Stimulated activated naive CD8-positive, alpha-beta T cell treated with anti-CD3 and anti-CD28 coated beads, Interleukin-15, amount 100 ng/mL, for 72 hours (primary cell): ENCODE measurements at regions not wholly inside any gene's neighbourhood (a gene's known extent, or its start where the extent isn't known, plus 50 kb on each side); places are given as distances from the start of the nearest gene placed in this dataset.

Experiments
- ATAC-seq: fragments of 150-1000 bp; cut with Tn5 transposase; 2 replicates; pipeline ENCODE4 v1.10.0; 2021; ENCODE audit warnings: mild to moderate bottlenecking, moderate library complexity
- DNase-seq, 2 donors: peaks; one replicate each; pipeline ENCODE4 v3.0.0; 2021 to 2022
- H3K27ac Mint-ChIP-seq, 2 donors: one replicate each; pipeline ENCODE4 v1.8.0; 2022; ENCODE audit warnings: mild to moderate bottlenecking in 2 of 2, mixed read lengths in 2 of 2, moderate library complexity in 2 of 2
- H3K27me3 Mint-ChIP-seq: one replicate; pipeline ENCODE4 v1.8.0; 2022; ENCODE audit warnings: mixed read lengths
- H3K4me1 Mint-ChIP-seq: one replicate; pipeline ENCODE4 v1.8.0; 2022; ENCODE audit warnings: mild to moderate bottlenecking, mixed read lengths
- H3K4me3 Mint-ChIP-seq, 2 donors: one replicate each; pipeline ENCODE4 v1.8.0; 2022; ENCODE audit warnings: mild to moderate bottlenecking in 2 of 2, mixed read lengths in 2 of 2, moderate library complexity in 1 of 2
- H3K9me3 Mint-ChIP-seq, 2 donors: one replicate each; pipeline ENCODE4 v1.8.0; 2022; ENCODE audit warnings: mixed read lengths in 2 of 2

- no peaks in the 10 kb centered on the region for H3K4me1 Mint-ChIP-seq
- no peak for DNase-seq
These were observed 511.1 kb downstream of the OTOL1 start for GRCh38 chr3:162007722-162008121.

GRCh38 chr3:162012633-162013032 lies 516.0 kb downstream of the OTOL1 start:
- Mint-ChIP-seq H3K4me3 (no peak overlapping the region), H3K9me3 (peaks cover 7% of the 10 kb centered on the region in 2 donors), H3K4me1 (no peaks in the 10 kb centered on the region), H3K27me3 (no peaks in the 10 kb centered on the region), H3K27ac (no peak overlapping the region)
- DNase-seq (no peak), ATAC-seq (no peak)

More at GRCh38 chr3:162007722-162008121, 511.1 kb downstream of the OTOL1 start:
- ATAC-seq, result no peak
- Mint-ChIP-seq H3K27me3 (no peaks in the 10 kb centered on the region), H3K4me3 (no peak overlapping the region), H3K27ac (no peak overlapping the region), H3K9me3 (peaks cover 7 to 16% of the 10 kb centered on the region in 2 donors)

GRCh38 chr3:162014284-162014683 lies 517.7 kb downstream of the OTOL1 start:
- H3K27me3 Mint-ChIP-seq, result no peaks in the 10 kb centered on the region
- H3K4me1 Mint-ChIP-seq, result no peaks in the 10 kb centered on the region
- DNase-seq, result no peak
- no peak for ATAC-seq
- peaks cover 7% of the 10 kb centered on the region in 2 donors for H3K9me3 Mint-ChIP-seq
- no peak overlapping the region for H3K4me3 Mint-ChIP-seq
- no peak overlapping the region for H3K27ac Mint-ChIP-seq

- H3K4me3 Mint-ChIP-seq, result no peak overlapping the region
- H3K27me3 Mint-ChIP-seq, result no peaks in the 10 kb centered on the region
- H3K27ac Mint-ChIP-seq, result no peak overlapping the region
- no peaks in the 10 kb centered on the region for H3K4me1 Mint-ChIP-seq
- no peak for ATAC-seq
- H3K9me3 Mint-ChIP-seq, result peaks cover 4 to 5% of the 10 kb centered on the region in 2 donors
- DNase-seq, result no peak
These were observed 519.2 kb downstream of the OTOL1 start for GRCh38 chr3:162015856-162016255.

DNA sequence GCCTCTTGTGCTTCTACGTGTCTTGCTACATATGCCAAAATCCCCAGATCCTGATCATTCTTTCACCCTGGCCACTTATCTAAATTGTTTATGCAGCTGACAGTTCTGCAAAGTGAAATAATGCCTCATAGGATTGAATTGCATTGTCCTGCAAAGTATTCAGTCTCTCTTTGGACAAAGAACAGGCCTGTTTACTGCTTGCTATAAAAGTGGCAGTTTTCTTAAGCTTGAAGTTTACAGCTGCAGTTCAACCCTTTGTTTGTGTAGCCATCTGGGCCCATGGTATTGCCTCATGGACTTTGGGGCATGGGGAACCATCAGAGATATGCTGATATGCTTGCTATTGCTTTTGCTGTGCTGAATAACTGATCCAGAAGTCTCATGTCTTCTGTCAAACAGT lies 523.2 kb downstream of the OTOL1 start:
- Mint-ChIP-seq H3K27ac (no peak overlapping the region), H3K27me3 (no peaks in the 10 kb centered on the region), H3K4me1 (no peaks in the 10 kb centered on the region), H3K4me3 (no peak overlapping the region), H3K9me3 (no peaks in the 10 kb centered on the region)
- ATAC-seq, result no peak
- no peak for DNase-seq

DNA sequence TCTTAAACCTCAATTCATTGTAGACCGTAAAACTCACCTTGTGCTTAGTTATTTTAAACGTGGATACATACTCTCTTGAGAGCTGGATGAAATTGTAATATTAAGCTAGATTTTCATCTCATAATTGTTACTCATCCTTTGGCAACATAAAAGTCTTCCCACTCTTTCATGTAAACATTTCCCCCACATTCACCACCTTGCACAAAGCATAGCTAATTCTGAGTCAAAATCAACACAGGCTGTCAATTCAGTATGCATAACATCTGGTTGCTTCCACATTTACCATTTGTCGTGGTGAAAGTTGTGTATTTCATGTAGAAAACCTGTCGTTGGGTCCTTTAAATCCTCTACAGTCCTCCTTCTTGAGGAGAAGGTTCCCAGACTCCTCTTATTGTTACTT lies 524.6 kb downstream of the OTOL1 start:
- ATAC-seq (no peak), DNase-seq (no peak)
- H3K4me1 Mint-ChIP-seq, result no peaks in the 10 kb centered on the region
- H3K27me3 Mint-ChIP-seq, result no peaks in the 10 kb centered on the region
- no peak overlapping the region for H3K27ac Mint-ChIP-seq
- no peaks in the 10 kb centered on the region for H3K9me3 Mint-ChIP-seq
- no peak overlapping the region for H3K4me3 Mint-ChIP-seq

GRCh38 chr3:162022911-162023310 lies 526.3 kb downstream of the OTOL1 start:
- Mint-ChIP-seq H3K4me1 (no peaks in the 10 kb centered on the region), H3K27ac (no peak overlapping the region), H3K9me3 (no peaks in the 10 kb centered on the region), H3K4me3 (no peak overlapping the region), H3K27me3 (no peaks in the 10 kb centered on the region)
- DNase-seq, result no peak
- no peak for ATAC-seq

- Mint-ChIP-seq H3K27ac (no peak overlapping the region), H3K9me3 (peaks cover 9 to 13% of the 10 kb centered on the region in 2 donors), H3K4me3 (no peak overlapping the region)
These were observed 533.1 kb downstream of the OTOL1 start for GRCh38 chr3:162029736-162030135.

DNA sequence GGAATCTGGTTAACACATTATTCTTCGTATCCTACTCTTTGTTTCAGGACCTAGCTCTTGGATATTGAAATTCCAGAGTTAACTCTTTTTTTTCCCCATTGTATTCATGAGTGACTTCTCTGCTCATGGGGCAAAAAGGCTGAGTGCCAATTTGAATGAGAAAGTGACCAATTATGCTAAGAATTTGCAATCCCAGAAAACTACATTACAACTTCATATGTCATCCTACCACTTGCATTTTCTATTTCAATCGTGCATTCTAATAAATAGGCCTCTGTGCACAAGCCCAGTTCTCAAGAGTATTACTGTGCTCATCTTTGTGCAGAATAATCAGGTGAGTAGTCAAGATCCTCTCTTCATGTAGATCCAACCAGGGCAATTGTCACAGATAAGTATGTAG lies 537.8 kb downstream of the OTOL1 start:
- no peaks in the 10 kb centered on the region for H3K27me3 Mint-ChIP-seq
- no peaks in the 10 kb centered on the region for H3K4me1 Mint-ChIP-seq
- no peak for ATAC-seq
- no peak overlapping the region for H3K27ac Mint-ChIP-seq
- no peak for DNase-seq
- H3K4me3 Mint-ChIP-seq, result no peak overlapping the region
- peaks cover 9 to 10% of the 10 kb centered on the region in 2 donors for H3K9me3 Mint-ChIP-seq

More at GRCh38 chr3:162029736-162030135, 533.1 kb downstream of the OTOL1 start:
- ATAC-seq (no peak), DNase-seq (no peak)
- Mint-ChIP-seq H3K27me3 (no peaks in the 10 kb centered on the region), H3K4me1 (no peaks in the 10 kb centered on the region)

- no peaks in the 10 kb centered on the region for H3K4me1 Mint-ChIP-seq
- H3K27ac Mint-ChIP-seq, result no peak overlapping the region
- no peaks in the 10 kb centered on the region for H3K27me3 Mint-ChIP-seq
- H3K4me3 Mint-ChIP-seq, result no peak overlapping the region
- DNase-seq (no peak), ATAC-seq (no peak)
- peaks cover 0 to 1% of the 10 kb centered on the region in 2 donors for H3K9me3 Mint-ChIP-seq
These were observed 545.0 kb downstream of the OTOL1 start for GRCh38 chr3:162041622-162042021.

DNA sequence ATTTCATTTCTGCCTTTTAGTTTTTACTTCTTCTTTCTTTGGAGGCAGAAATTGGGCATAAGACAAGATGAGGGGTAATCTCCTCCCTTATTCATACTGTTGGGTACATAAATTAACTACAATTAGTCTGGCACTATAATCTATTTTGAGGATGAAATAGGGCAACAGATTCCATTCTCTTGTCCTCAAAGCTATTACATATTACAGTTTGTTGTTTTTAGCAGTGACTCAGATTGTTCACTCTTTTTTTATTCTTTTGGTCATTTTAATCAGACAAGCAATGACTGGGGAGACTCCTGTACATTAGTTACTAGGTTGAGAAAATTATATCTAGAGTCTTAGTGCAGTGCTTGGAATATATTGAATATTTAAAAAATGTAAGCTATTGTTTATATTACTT lies 556.0 kb downstream of the OTOL1 start:
- Mint-ChIP-seq H3K4me3 (no peak overlapping the region), H3K27me3 (no peaks in the 10 kb centered on the region), H3K4me1 (no peaks in the 10 kb centered on the region), H3K9me3 (peaks cover 5 to 15% of the 10 kb centered on the region in 2 donors), H3K27ac (no peak overlapping the region)
- DNase-seq, result no peak
- ATAC-seq, result no peak

- no peak for DNase-seq
- no peak overlapping the region for H3K4me3 Mint-ChIP-seq
- H3K4me1 Mint-ChIP-seq, result no peaks in the 10 kb centered on the region
- H3K27me3 Mint-ChIP-seq, result no peaks in the 10 kb centered on the region
- H3K9me3 Mint-ChIP-seq, result no peaks in the 10 kb centered on the region
- H3K27ac Mint-ChIP-seq, result no peak overlapping the region
- ATAC-seq, result no peak
These were observed 576.1 kb downstream of the OTOL1 start for GRCh38 chr3:162072656-162073164.

- no peaks in the 10 kb centered on the region for H3K4me1 Mint-ChIP-seq
- no peak overlapping the region for H3K27ac Mint-ChIP-seq
- ATAC-seq (no peak), DNase-seq (no peak)
- no peak overlapping the region for H3K4me3 Mint-ChIP-seq
- H3K9me3 Mint-ChIP-seq, result peaks cover 0 to 3% of the 10 kb centered on the region in 2 donors
- no peaks in the 10 kb centered on the region for H3K27me3 Mint-ChIP-seq
These were observed 576.9 kb downstream of the OTOL1 start for GRCh38 chr3:162073422-162073975.

DNA sequence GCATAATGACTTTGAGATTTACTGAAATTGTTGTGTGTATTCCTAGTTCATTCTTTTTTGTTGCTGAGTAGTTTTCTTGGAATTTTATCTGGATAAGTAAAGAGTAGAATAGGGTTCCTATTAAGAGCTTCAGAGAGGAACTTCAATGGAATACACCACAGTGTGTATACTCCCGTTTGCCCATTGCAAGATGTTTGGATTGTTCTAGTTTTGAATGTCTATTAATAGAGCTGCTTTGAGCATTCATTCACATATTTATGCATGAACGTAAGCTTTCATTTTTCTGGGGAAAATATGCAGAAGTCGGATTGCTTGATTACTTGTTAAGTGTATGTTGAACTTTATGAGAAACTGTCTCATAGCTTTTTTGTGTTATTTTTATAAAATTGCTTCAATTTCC lies 580.5 kb downstream of the OTOL1 start:
- peaks cover 0 to 4% of the 10 kb centered on the region in 2 donors for H3K9me3 Mint-ChIP-seq
- no peak overlapping the region for H3K27ac Mint-ChIP-seq
- H3K4me3 Mint-ChIP-seq, result no peak overlapping the region
- no peak for ATAC-seq
- DNase-seq, result no peak
- no peaks in the 10 kb centered on the region for H3K4me1 Mint-ChIP-seq
- H3K27me3 Mint-ChIP-seq, result no peaks in the 10 kb centered on the region

- Mint-ChIP-seq H3K9me3 (peaks cover 0 to 10% of the 10 kb centered on the region in 2 donors), H3K4me3 (no peak overlapping the region), H3K27ac (no peak overlapping the region), H3K4me1 (no peaks in the 10 kb centered on the region), H3K27me3 (no peaks in the 10 kb centered on the region)
- ATAC-seq (no peak), DNase-seq (no peak)
These were observed 585.9 kb downstream of the OTOL1 start for GRCh38 chr3:162082516-162082915.

DNA sequence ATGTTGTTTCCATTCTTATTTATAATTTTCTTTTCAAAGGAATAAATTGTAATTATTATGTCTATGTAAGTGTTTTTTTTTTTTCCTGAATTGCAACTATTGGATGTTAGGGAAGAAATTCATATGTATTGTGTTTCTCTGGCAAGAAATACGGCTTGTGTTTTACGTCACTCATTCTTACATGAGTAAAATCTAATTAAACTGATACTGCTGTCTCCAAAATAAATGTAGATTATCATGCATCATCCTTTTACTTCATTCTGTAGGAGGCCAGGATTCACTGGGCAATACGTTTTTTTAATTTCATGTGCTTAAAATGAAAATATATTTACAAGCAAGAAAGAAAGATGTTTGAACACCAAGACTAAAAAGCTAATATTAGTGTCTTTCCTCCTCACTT lies 590.8 kb downstream of the OTOL1 start:
- Mint-ChIP-seq H3K27me3 (no peaks in the 10 kb centered on the region), H3K4me3 (no peak overlapping the region), H3K27ac (no peak overlapping the region), H3K4me1 (no peaks in the 10 kb centered on the region), H3K9me3 (peaks cover 0 to 5% of the 10 kb centered on the region in 2 donors)
- no peak for DNase-seq
- no peak for ATAC-seq

DNA sequence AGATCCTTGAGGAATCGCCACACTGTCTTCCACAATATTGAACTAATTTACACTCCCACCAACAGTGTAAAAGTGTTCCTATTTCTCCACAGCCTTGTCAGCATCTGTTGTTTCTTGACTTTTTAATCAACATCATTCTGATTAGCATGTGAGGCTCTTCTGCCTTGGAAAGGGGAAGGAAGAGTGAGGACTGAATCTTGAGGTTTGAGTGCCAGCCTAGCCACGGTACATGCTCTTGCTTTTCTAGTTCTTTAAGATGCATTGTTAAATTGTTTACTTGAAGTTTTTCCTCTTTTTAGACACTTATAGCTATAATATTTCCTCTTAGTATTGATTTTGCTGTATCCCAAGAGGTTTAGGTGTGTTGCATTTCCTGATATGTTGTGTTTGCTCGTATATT lies 596.1 kb downstream of the OTOL1 start:
- Mint-ChIP-seq H3K27ac (no peak overlapping the region), H3K4me1 (no peaks in the 10 kb centered on the region), H3K4me3 (no peak overlapping the region), H3K9me3 (peaks cover 0 to 7% of the 10 kb centered on the region in 2 donors), H3K27me3 (no peaks in the 10 kb centered on the region)
- ATAC-seq (no peak), DNase-seq (no peak)
